Esophagus squamous epithelium (tissue), 4 donors: ENCODE measurements at regions not wholly inside any gene's neighbourhood (a gene's known extent, or its start where the extent isn't known, plus 50 kb on each side); places are given as distances from the start of the nearest gene placed in this dataset.

Source experiments
- POLR2A ChIP-seq, 4 donors: fragments of 450-650 bp; IDR thresholded peaks; one replicate each; pipeline ENCODE4 v1.6.1; 2017; ENCODE audit warnings: antibody characterized with exemption in 4 of 4, mild to moderate bottlenecking in 4 of 4, moderate library complexity in 3 of 4
- TF ChIP-seq, protein P1 (sequence below), 6 experiments: fragments of 450-650 bp in 4 of 6; fragments of 200-600 bp in 2 of 6; sonication (generic) in 2 of 6; IDR thresholded peaks; one replicate each; pipeline ENCODE4 v1.5.1; 2016 to 2019; ENCODE audit warnings: antibody characterized with exemption in 6 of 6, mild to moderate bottlenecking in 4 of 6, moderate library complexity in 4 of 6

DNA sequence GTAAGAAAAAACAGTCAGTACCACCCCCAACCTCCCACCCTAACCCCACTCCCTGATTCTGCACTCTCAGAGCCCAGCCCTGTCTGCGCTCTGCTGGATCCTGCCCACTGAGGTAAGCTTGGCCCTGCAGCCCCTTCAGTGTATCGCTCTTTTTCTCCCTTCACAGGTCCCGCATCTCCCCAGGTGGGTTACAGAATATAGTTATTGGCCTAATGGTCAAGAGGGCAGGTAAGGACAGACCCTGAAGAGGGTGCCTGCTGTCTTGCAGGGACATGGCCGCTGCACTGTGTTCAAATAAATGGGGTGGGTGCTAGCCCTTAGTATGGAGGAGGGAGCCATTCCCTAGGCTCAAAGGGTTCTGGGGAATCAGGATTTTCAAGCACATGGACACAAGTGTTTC, 135.7 kb downstream of the ADSS2 start:
- TF ChIP-seq, protein P1, sequence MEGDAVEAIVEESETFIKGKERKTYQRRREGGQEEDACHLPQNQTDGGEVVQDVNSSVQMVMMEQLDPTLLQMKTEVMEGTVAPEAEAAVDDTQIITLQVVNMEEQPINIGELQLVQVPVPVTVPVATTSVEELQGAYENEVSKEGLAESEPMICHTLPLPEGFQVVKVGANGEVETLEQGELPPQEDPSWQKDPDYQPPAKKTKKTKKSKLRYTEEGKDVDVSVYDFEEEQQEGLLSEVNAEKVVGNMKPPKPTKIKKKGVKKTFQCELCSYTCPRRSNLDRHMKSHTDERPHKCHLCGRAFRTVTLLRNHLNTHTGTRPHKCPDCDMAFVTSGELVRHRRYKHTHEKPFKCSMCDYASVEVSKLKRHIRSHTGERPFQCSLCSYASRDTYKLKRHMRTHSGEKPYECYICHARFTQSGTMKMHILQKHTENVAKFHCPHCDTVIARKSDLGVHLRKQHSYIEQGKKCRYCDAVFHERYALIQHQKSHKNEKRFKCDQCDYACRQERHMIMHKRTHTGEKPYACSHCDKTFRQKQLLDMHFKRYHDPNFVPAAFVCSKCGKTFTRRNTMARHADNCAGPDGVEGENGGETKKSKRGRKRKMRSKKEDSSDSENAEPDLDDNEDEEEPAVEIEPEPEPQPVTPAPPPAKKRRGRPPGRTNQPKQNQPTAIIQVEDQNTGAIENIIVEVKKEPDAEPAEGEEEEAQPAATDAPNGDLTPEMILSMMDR (IDR thresholded peaks at IDR 0.05) = no peak
- TF ChIP-seq POLR2A (IDR thresholded peaks at IDR 0.05) = no peak
